HG02884 (cell line): ENCODE measurements at regions not wholly inside any gene's neighbourhood (a gene's known extent, or its start where the extent isn't known, plus 50 kb on each side); places are given as distances from the start of the nearest gene placed in this dataset.
"Not testable (repeated sequence)": the region's sequence is repeated elsewhere in the genome, so short reads cannot be mapped to it uniquely, and the experiment has no call there.

Source experiments
- ATAC-seq: cut with Tn5 transposase; IDR thresholded peaks from one replicate; pipeline ENCODE4 v1.9.1; 2021; ENCODE audit warnings: mild to moderate bottlenecking, moderate library complexity; ENCODE audit not compliant: unreplicated experiment

DNA sequence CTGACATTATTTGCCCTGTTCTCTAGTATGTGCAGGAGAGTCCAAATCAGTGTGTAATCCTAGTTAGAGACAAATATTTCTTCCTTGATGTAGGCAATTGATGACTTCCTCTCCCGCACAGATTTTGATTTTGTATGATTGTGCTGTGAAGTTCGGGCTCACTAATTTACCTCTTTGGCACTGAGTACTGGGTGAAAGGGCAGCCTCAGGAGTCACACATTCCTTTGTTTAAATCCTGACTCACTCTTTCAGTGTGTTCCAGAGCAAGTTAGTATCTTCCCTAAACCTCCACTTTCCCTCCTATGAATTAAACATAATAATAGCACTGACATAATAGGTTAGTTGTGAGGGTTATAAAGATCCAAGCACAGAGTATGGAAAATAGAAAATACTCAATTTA, 269.7 kb downstream of the ISL1 start:
- ATAC-seq: no peak

DNA sequence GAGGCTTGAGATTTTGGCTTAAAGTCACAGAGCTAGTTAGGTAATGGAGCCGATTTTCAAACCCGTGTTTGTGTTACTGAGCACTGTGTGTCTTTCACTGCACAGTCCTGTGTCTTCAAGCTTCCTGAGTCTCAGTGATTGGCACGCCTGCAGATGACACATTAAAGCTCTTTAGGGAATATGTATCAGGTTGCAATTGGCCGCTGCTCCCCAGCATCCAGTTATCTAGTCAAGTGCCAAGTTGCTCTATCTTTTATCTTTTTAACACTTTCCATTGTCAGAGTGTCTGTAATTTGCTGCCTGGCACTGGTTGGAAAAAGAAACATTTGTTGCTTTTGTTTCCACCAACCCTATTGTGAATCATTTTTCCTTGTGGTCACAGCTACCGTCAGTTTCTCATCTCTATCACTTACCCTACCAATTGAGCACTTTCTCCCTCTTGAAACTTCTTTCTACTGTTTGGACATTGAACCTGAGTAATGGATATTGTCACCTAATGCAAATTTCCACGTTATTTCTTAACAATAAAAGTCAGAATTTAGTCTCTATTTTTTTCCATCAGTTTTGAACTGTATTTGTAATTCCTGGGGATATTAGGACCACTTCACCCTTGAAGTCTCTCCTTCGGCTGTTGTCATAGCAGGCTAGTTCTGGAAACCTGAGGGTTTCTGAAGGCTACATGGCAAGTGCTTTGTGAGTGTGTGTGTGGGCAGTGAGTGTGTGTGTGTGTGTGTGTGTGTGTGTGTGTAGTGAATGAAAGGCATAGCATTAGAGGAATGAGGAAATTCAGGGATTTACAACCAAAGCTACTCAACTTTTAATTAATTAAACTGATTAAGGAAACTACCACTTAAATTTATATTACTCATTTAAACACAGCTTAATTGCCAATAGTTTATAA, 274.3 kb downstream of the ISL1 start:
- ATAC-seq: no peak

DNA sequence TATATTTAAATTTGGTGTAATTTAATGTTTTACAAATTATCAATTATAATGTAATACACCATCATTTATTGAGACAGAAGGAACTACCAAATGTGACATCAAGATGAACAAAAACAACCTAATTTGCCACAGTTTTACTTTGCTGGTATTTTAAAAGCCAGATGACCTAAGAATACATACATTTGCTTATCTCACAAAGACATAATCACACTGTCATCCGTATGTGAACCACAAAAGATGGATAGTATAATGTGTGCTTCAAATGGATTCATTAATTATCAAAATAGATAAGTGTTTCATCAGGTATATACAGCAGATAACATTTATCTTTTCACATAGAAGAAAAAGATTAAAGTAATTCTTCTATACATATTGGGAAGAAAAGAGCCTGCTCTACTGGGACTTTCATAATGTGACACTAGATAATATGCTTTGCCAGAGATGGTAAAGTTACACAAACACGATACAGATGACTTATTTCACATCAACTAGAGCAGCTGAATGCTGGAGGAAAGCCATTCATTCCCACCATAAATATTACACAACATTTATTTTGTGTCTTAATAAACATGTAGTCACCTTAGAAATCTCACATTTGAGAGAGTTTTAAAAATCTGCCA, 278.5 kb downstream of the ISL1 start:
- ATAC-seq: no peak

DNA sequence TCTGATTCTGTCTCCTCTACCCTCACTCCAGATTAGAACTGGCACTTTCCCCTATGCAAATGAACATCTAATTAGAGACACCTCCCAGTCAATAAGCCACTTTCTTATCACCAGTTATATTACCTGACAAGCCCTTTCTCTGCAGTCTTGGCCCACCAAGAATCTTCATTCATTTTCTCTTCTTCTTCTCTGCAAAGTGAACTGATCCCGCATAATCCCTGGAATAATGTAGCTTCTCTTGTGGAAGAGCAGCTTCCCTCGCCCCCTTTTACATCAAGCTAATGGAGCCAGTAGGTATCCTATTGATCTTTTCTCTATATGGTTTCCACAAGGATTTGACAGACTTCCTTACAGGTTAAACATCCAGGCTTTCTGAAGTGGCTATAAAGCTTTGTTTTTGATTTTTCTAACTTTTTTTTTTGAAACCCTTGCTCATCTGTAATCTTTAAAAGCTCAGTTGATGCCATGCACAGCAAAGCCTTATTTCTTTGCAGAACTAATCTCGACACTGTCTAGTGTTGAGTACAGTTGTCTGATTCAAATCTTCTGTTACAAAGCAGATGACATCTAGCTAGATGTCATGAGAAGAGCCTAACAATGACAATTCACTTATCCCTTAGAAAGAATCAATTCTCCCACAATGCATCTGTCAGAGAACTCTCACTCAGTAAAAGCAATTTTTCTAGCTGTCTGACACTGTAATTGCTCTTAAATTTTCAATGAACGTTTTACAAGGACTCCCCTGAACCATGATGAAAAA, 281.4 kb downstream of the ISL1 start:
- ATAC-seq: no peak

DNA sequence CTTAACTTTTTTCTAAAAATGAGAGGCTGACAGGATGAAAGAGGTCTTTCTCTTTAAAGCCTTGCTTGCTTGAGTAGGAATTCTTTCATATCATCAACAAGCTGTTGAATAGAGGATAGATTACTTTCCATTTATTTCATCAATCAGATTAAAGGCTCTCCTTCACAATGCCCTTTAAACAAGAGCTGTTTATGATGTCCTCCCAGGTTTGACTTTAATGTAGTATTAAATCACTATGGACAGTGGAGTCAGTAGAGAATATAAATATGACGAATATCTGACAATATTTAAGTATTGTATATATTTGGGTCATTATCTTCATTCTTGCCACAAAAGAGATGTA, 282.0 kb downstream of the ISL1 start:
- no peak for ATAC-seq

DNA sequence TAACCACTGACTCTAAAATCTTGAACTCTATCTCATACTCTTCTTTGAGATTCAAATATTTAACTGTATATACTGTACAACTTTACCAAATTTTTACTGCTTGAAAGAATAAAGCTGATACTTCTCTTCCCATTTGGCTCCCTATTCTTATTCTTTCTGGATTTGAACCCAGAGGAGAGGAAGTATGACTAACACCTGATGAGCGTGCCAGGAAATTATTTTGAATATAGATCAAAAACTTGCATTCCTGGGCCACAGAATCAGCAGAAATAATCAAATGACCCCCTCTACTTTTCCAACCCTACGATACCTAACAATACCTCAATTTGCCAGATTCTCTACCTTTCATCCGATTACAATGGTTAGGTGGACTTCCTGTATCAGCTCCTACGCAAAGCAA, 285.8 kb downstream of the ISL1 start:
- no peak for ATAC-seq

DNA sequence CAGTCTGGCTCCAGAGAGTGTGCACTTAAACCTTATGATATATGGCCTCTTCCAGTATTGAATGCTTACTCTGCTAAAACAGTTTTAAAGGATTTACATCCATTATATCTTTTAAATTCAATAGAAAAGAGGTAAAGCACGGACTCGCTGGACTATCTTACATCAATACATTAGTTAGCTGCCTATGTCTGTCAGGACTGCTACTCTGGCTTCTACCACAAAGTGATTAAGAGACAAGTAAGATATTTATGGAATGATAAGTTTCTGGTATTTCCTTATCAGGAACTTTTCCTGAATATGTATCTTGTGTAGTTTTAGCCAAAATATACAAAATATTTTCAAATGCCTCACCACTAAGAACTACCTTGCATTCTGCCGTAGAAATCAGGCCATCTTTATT, 295.1 kb downstream of the ISL1 start:
- ATAC-seq: no peak

DNA sequence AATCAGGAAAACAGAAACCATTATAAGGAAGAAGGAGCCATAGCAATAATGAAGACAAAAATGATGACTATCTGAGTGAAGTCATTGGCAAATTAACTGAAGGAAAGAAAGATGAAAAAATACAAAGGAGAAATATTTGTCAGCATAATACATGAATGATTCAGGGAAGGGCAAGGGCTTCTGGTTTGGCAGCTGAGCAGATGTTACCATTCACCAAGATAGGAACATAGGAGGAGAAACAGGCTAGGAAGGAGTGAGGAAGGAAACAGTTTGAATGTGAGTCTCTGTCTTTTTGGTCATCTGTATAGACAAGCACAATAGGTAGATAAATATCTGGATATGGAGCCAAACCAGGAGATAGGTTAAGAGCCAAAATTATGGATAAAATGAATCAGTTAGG, 296.0 kb downstream of the ISL1 start:
- no peak for ATAC-seq

DNA sequence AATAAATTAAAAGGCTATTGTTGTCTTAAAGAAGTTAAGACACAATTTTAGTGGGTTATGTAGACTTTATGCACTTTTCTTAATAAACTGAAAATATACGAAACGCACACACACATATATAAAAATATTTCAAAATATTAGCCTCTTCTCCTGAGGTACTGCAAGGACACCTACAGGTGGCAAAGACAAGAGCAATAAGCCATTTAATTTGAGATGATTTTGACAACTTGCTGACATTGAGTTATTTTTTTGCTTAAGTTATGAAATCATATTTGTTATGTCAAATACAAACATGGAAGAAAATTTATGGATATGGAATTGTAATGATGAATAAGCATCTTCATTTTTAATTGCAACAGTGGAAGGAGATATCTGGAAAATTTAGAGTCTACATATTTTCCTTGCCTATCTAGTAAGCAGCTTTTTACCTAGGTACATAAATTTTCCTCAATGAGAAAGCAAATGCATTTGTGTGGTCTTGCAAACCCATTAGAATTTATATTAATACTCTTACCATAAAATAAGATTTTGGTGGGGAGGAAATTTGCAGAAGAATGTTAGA, 301.6 kb downstream of the ISL1 start:
- ATAC-seq: no peak

DNA sequence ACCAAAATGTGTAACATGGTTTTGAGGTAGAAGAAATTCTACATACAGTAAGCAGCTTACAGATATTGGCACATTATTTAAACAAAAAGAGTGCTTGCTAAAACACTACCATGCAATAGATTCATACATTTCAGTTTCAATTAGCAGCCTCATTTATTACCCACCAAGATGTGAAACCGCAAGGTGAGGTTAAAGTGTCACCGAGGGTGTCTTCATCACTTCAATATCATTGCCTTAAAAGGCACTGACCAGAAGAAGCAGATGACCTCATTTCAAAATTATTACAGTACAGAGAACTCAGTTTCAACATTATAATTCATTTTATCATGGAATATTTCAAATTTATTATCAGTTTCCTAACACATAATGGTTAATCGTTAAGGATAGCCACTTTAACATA, 302.2 kb downstream of the ISL1 start:
- ATAC-seq: no peak

DNA sequence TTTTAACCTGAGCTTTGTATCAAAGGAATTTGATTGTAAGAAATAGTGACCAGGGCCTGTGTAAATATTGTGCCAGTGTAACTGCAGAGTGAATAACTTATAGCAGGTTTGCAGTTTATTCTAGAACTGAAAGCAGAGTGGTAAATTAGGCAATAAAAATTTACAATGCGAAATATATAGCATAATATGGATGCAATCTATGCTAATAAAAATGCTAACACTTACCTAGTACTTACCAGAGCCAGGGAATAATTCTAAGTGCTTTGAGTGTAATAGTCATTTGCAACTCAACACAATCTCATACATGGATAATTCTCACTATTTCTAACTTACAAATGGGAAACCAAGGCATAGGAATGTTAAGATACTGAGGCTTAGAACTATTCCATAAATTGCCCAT, 303.4 kb downstream of the ISL1 start:
- ATAC-seq: no peak

DNA sequence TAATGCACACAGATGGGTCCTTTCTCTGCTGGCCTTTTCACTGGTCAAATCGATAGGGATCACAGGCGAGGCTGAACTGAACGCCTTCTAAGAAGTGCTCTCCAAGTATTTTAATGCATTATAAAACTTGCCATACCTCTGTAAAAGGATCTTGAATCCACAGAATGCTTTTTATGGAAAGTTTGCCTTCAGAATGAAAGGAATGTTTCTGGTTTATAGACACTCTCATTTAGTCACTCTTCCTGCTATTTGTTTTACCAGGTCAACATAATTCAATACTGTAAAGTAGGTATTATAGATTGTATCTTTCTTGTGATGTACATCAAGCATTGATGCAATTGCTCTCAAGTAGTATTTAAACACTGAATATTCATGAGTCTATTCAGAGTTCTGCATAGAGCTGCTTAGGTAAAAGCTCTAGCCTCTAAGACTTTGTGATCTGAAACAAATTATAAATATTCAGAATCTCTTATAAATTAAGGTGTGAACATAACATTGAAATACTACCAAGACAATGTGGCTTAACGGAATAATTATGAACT, 308.4 kb downstream of the ISL1 start:
- no peak for ATAC-seq

DNA sequence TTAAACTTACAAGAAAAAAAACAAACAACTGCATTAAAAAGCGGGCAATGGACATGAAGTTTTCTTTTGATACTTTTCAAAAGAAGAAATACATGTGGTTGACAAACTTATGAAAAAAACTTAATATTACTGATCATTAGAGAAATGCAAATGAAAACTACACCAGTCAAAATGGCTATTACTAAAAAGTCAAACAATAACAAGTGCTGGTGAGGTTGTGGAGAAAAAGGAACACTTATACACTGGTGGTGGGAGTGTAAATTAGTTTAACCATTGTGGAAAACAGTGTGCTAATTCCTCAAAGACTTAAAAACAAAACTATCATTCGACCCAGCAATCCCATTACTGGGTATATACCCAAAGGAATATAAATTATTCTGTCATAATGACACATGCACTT, 311.6 kb downstream of the ISL1 start:
- ATAC-seq: no peak

DNA sequence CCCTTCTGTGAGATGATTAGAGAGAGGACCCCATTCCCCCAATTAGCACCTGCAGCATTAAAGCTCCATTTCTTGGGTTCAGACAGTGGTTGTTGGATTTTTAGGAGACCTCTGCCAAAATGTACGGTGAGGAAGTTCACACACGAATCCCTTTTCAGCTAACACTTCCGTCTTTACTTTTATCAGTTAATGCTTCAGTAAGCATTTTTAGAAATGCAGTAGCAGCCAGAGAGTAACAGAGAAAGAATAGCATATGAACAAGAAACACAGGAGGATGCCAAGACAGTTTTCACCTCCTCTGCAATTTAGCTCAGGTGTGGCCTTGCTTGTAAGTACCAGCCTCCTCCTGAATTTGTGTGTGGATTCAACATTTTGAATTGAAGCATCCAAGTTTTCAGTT, 312.9 kb downstream of the ISL1 start:
- ATAC-seq: no peak

DNA sequence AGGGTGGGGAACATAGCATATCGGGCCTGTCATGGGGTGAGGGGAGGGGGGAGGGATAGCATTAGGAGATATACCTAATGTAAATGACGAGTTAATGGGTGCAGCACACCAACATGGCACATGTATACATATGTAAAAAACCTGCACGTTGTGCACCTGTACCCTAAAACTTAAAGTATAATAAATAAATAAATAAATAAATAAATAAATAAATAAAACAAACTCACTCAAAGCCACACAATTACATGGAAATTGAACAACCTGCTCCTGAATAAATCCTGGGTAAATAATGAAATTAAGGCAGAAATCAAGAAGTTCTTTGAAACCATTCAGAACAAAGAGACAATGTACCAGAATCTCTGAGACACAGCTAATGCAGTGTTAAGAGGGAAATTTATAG, 318.8 kb downstream of the ISL1 start:
- ATAC-seq: not testable (repeated sequence)

DNA sequence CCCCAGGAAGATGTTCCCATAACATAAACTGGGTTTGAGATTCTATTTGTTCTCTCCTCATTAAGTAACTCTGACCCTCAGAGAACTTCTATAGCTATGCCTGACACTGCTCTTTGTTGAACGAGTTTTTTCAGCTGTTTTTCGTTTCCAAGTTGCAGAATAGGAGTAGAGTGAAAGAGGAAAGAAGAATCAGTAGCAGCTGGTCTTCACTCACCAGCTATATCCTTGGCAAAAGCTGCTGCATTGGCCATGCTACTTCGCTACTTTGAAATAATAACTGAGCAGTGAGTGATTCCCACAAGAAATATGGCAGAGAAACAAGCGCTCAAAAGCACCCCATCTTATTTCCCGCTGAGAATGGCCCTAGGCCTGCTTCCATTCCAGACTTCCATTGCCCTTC, 329.0 kb downstream of the ISL1 start:
- no peak for ATAC-seq

DNA sequence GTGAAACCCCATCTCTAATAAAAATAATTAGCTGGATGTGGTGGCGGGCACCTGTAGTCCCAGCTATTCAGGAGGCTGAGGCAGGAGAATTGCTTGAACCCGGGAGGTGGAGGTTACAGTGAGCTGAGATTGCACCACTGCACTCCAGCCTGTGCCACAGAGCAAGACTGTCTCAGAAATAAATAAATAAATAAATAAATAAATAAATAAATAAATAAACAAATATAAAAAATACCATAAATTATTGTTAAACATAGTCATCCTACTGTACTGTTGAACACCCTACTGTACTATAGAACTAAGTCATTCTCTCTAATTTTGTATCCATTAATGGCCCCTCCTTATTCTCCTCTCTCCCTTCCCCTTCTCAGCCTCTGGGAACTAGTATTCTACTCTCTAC, 332.2 kb downstream of the ISL1 start:
- ATAC-seq: not testable (repeated sequence)

DNA sequence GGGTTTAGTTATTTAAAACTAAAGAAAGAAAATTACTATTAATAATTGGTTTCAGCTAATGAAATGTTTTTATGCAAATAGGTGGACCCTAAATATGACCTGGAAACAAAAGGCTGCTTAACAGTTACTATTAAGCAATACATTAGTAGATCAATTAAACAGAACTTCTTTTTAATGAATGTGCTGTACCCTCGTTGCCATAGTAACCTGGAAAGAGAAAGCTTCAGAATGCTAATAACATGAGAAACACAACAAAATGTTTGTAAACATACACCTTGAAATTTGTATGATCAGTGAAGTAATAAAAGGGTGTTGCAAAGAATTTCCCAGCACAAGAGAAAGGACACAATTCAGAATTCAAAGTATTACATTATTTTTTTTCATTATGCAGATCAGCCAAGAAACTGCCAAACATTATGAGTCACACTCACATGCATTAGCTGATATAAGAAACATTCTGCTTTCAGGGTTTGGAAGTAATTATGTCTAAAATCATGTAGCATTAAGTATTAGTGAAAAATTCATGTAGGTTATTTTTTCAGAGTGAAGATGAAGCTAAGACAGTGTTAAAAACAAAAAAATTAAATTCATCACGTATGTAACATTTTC, 348.3 kb downstream of the ISL1 start:
- ATAC-seq: no peak

DNA sequence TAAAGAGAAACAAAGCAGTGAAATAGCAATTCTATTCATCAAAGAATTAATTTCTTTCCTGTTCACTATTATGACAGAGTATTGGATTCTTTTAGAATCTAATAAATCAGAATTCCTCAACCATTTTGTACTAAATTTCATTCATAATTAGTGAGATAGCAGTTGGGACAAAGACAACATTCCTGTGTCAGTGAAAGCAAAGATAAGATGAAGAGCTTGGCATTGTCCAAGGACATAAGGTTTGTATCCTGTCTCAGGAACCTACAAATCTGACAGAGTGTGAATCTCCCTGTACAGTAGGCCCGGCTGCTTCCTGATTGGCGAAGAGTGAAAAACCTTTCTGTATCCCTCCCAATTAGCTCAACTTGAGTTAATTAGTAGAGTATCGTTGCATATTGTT, 349.1 kb downstream of the ISL1 start:
- no peak for ATAC-seq

DNA sequence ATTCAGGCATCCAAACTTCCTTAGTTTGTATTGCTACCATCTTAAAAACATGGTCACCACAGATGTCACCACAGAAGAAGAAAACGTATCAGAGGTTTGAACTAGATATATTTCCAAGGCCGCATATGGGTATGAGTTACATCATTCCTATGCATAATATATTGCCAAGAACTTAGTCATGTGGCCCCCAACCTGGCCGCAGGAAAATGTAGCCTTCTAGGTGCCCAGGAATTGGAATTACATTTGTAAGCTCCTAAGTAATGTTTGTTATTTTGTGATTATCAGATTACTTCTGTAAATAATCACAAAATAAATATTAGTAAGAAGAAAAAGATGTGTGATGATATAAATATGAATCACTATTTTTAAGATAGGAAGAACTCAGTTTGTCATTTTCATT, 351.4 kb downstream of the ISL1 start:
- no peak for ATAC-seq

DNA sequence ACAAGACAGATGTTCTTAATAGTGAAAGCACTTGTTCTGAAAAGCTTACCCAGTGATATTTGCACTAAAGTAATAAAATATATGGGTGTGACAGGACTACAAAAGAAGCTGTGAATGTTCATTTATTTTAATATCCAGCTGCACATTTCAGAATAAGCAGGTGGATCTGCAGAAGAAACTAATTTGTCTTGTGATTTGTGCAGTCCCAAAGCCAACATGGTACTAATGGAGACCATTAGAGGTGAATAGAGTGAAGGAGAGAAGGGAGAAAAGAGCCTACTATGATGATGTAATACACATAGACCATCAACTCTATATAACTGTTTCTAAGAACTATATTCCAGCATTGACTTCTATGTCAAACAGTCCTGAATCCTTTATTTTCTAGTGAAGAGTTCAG, 362.8 kb downstream of the ISL1 start:
- ATAC-seq: no peak
